Left ventricle myocardium inferior (tissue), 1 donor: ENCODE measurements at regions not wholly inside any gene's neighbourhood (a gene's known extent, or its start where the extent isn't known, plus 50 kb on each side); places are given as distances from the start of the nearest gene placed in this dataset.

ENCODE experiments used
- DNase-seq: peaks from one replicate; pipeline ENCODE4 v3.0.0-alpha.2; 2020
- H3K27ac ChIP-seq: fragments of 200-600 bp; replicated peaks from 2 replicates; pipeline ENCODE4 v1.8.0; 2021
- H3K27me3 ChIP-seq: fragments of 200-600 bp; 2 replicates; pipeline ENCODE4 v1.8.0; 2021; ENCODE audit warnings: low read depth
- H3K36me3 ChIP-seq: fragments of 200-600 bp; 2 replicates; pipeline ENCODE4 v1.8.0; 2021
- H3K4me1 ChIP-seq: fragments of 200-600 bp; 2 replicates; pipeline ENCODE4 v1.8.0; 2021
- H3K4me3 ChIP-seq: fragments of 200-600 bp; 2 replicates; pipeline ENCODE4 v1.8.0; 2021; ENCODE audit warnings: mild to moderate bottlenecking, moderate library complexity
- H3K9me3 ChIP-seq: fragments of 200-600 bp; replicated peaks from 2 replicates; pipeline ENCODE4 v1.8.0; 2021
- CTCF ChIP-seq: fragments of 200-600 bp; IDR thresholded peaks from 2 replicates; pipeline ENCODE4 v1.8.0; 2021; ENCODE audit warnings: antibody characterized with exemption, mild to moderate bottlenecking, borderline replicate concordance
- intact Hi-C: fragments of 100-400 bp; cut with micrococcal nuclease; formaldehyde crosslinking; loops from one replicate; pipeline ENCODE4 v1.11.0; 2022
- donor health status: DM: no; HTN: yes; CAD: no; lungs with severe emphysema.

GRCh38 chr21:38997051-38997842, 186.0 kb downstream of the PSMG1 start:
- H3K36me3 ChIP-seq, result no peaks in the 10 kb centered on the region
- peaks cover 83% of the 10 kb centered on the region for H3K4me1 ChIP-seq
- no peaks in the 10 kb centered on the region for H3K9me3 ChIP-seq
- intact Hi-C loops, result no loop called here
- no peak for DNase-seq
- no peaks in the 10 kb centered on the region for H3K27me3 ChIP-seq
- H3K27ac ChIP-seq, result peak overlapping the region; percentile 88
- TF ChIP-seq CTCF, result no peak
- H3K4me3 ChIP-seq, result no peak overlapping the region

- H3K27me3 ChIP-seq, result no peaks in the 10 kb centered on the region
- intact Hi-C loops, result no loop called here
- no peak overlapping the region for H3K4me3 ChIP-seq
- DNase-seq, result no peak
- H3K9me3 ChIP-seq, result no peaks in the 10 kb centered on the region
- TF ChIP-seq CTCF, result no peak
- peak overlapping the region; percentile 88 for H3K27ac ChIP-seq
- H3K36me3 ChIP-seq, result no peaks in the 10 kb centered on the region
- H3K4me1 ChIP-seq, result peaks cover 83% of the 10 kb centered on the region
These were observed 186.9 kb downstream of the PSMG1 start for GRCh38 chr21:38996355-38996754.

- peaks cover 83% of the 10 kb centered on the region for H3K4me1 ChIP-seq
- no peaks in the 10 kb centered on the region for H3K9me3 ChIP-seq
- peak overlapping the region; percentile 88 for H3K27ac ChIP-seq
- H3K27me3 ChIP-seq, result no peaks in the 10 kb centered on the region
- no peak for TF ChIP-seq CTCF
- no peaks in the 10 kb centered on the region for H3K36me3 ChIP-seq
- intact Hi-C loops, result no loop called here
- no peak overlapping the region for H3K4me3 ChIP-seq
- DNase-seq, result no peak
These were observed 187.5 kb downstream of the PSMG1 start for GRCh38 chr21:38995731-38996130.

- peaks cover 84% of the 10 kb centered on the region for H3K4me1 ChIP-seq
- DNase-seq, result no peak
- no peaks in the 10 kb centered on the region for H3K27me3 ChIP-seq
- no peaks in the 10 kb centered on the region for H3K9me3 ChIP-seq
- no peaks in the 10 kb centered on the region for H3K36me3 ChIP-seq
- TF ChIP-seq CTCF, result no peak
- intact Hi-C loops, result no loop called here
- peak overlapping the region; percentile 88 for H3K27ac ChIP-seq
- H3K4me3 ChIP-seq, result no peak overlapping the region
These were observed 188.1 kb downstream of the PSMG1 start for GRCh38 chr21:38995071-38995669.

GRCh38 chr21:38994042-38994441, 188.3 kb downstream of the ETS2 start:
- TF ChIP-seq CTCF, result no peak
- no peaks in the 10 kb centered on the region for H3K36me3 ChIP-seq
- H3K4me1 ChIP-seq, result peaks cover 90% of the 10 kb centered on the region
- intact Hi-C loops, result no loop called here
- H3K27me3 ChIP-seq, result no peaks in the 10 kb centered on the region
- peak overlapping the region; percentile 88 for H3K27ac ChIP-seq
- H3K4me3 ChIP-seq, result no peak overlapping the region
- DNase-seq, result no peak
- no peaks in the 10 kb centered on the region for H3K9me3 ChIP-seq
